ENCODE measurements at regions not wholly inside any gene's neighbourhood (a gene's known extent, or its start where the extent isn't known, plus 50 kb on each side); places are given as distances from the start of the nearest gene placed in this dataset.

DNA sequence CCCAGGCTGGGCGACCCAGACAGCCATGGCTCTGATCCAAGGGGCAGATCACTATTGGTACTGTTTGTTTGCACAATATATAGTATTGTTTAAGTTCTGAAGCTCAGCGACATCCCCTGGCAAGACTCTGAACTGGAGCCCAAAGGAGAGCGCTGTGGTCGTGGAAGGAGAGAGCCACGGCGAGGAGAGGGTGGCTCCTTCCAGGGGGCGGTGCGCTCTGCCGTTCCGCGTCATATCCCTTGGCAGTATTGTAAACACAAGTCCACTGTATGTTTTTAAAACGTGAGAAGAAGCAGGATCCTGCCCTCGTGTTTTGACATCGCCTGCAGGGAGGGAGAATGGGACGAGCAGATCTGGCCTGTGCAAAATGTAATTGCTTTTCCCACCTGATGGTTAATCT, 185.5 kb downstream of the RAB28 start:
- TF ChIP-seq, protein P1, sequence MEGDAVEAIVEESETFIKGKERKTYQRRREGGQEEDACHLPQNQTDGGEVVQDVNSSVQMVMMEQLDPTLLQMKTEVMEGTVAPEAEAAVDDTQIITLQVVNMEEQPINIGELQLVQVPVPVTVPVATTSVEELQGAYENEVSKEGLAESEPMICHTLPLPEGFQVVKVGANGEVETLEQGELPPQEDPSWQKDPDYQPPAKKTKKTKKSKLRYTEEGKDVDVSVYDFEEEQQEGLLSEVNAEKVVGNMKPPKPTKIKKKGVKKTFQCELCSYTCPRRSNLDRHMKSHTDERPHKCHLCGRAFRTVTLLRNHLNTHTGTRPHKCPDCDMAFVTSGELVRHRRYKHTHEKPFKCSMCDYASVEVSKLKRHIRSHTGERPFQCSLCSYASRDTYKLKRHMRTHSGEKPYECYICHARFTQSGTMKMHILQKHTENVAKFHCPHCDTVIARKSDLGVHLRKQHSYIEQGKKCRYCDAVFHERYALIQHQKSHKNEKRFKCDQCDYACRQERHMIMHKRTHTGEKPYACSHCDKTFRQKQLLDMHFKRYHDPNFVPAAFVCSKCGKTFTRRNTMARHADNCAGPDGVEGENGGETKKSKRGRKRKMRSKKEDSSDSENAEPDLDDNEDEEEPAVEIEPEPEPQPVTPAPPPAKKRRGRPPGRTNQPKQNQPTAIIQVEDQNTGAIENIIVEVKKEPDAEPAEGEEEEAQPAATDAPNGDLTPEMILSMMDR (conservative IDR thresholded peaks at IDR 0.05; ENCODE audit: low read depth, low read length), result no peak
- no peak for TF ChIP-seq EZH2 (IDR thresholded peaks at IDR 0.05; ENCODE audit: low read length, unreplicated experiment)

All from PC-3 (cell line).